NCI-H1105 treated with DMSO at 0.1 percent for 48 hours (cell line): ENCODE measurements at regions not wholly inside any gene's neighbourhood (a gene's known extent, or its start where the extent isn't known, plus 50 kb on each side); places are given as distances from the start of the nearest gene placed in this dataset.

Source experiments
- DNase-seq: peaks from one replicate; lab custom pipeline; 2025; lab: John Stamatoyannopoulos, UW

DNA sequence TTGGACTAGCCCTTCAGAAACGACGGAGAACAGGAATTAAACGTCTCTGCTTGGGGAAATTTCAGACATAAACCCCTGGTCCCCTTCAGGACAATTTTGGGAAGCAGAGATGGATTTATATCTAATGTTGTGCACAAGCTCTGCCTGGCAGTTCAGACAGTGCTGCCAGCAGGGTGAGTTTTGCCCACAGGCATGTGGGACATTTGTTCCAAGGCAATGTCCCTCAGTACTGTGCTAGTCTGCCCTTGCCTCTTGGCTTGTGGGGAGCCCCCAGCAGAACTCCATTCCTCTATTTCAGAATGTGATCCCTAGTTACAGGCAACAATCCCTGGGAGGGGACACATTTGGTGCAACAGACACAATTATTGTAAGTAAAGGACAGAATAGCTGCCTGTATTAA, 76.5 kb upstream of the GPR12 start:
- DNase-seq: no peak

DNA sequence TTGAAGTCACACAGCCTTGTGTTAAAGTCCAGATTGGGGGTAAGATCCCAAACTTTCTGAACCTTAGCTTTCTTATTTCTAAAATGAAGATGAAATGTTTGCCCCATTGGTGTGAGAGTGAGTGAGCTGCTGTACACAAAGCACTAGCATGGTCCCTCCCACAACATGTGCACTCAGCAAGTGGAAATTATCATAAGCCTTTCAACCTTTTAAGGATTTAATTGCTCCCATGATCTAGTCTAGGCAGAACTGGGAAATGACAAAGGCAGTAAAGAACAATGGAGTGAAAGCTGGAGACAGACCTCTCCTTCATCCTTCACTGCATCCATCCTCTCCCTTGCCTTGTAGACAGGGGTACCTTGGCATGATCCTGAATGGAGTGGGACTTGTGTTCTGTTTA, 76.0 kb upstream of the GPR12 start:
- DNase-seq: peak; percentile 33

GRCh38 chr13:26834646-26835045, 74.1 kb upstream of the GPR12 start:
- no peak for DNase-seq

- DNase-seq: no peak
These were observed 70.8 kb upstream of the GPR12 start for GRCh38 chr13:26831336-26831908.

- DNase-seq: no peak
These were observed 69.1 kb upstream of the GPR12 start for GRCh38 chr13:26829716-26830115.

GRCh38 chr13:26824581-26824980, 64.0 kb upstream of the GPR12 start:
- DNase-seq: no peak

- no peak for DNase-seq
These were observed 61.6 kb upstream of the GPR12 start for GRCh38 chr13:26822146-26822545.

DNA sequence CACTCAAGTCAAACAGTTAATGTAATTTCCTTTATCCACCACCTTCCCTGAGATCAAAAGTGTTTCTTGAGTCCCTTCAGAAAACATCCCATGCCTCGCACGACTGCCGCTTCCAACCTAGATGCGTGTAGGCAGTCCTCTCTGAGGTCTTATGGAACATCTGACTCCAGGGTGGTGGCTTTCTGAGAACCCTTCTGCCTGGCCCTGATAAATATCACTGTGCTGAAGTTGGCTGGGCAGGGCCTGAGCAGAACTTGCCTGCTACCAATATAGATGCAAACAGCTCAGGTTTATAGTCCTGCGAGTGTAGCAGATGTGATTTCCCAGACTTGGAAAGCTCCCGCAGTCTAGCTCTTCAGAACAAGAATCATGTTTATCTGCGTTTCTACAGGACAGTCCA, 61.1 kb upstream of the GPR12 start:
- no peak for DNase-seq

- no peak for DNase-seq
These were observed 60.3 kb upstream of the GPR12 start for GRCh38 chr13:26820871-26821270.

DNA sequence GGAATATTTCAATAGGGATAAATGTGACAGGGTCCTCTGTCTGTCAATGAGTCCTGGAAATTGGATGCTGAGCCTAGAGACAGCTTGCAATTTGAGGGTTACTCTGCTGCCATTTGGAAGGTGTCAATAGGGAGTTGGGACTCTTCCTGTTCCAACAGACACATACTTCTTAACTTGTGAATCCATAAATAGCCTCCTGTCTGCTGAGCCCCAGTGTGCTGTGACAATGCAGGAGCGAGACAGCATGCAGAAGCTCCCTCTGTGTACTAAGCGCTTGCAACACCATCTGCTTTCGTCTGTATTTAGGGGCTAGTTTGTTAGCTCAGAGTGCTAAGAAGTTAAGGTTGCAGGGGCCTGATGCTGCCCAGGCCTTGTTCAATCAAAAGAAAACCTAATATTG, 58.5 kb upstream of the GPR12 start:
- DNase-seq: no peak

- no peak for DNase-seq
These were observed 56.3 kb upstream of the GPR12 start for GRCh38 chr13:26816881-26817280.

DNA sequence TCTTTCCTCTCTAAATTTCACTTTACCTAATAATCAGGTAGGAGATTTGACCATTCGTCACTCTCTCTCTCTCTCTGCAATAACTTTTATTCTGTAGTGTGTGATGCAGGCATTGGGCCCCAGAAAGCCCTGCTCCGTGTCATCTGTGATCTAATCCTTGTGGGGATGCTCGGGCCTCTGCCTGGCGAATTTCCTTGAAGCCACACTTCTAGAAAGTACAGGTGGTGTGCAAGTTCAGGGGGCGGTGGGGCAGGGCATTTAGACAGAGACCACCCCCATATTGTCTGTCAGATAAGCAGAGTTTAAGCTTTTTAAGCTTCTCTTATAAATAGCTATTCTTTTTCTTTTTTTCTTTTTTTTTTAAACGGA, 53.4 kb upstream of the GPR12 start:
- DNase-seq: no peak

- no peak for DNase-seq
These were observed 52.9 kb upstream of the GPR12 start for GRCh38 chr13:26813321-26813979.

DNA sequence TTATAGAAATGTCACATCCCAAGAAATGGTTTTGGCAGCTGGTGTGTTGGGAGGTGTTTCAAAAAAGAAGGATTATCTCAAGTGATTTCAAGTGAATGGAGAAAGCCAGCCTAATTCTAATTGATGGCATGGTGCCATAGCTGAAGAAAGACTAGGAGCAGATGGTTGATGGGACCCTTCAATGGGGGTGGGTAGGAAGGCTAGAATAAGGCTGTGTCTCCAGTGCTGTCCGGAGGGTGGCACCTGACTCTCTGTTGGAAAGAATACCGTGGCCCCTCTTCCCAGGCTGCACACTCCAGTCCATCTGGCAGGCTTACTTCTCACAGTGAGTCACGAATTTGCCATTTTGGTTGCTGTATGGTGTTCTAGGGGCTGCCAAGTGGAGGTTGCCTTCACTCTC, 51.0 kb upstream of the GPR12 start:
- peak; percentile 50 for DNase-seq
